ENCODE measurements at regions not wholly inside any gene's neighbourhood (a gene's known extent, or its start where the extent isn't known, plus 50 kb on each side); places are given as distances from the start of the nearest gene placed in this dataset.
A peak's percentile ranks its signal among the peaks of the same experiment; 100 is the strongest.
"Not testable (repeated sequence)": the region's sequence is repeated elsewhere in the genome, so short reads cannot be mapped to it uniquely, and the experiment has no call there.

DNA sequence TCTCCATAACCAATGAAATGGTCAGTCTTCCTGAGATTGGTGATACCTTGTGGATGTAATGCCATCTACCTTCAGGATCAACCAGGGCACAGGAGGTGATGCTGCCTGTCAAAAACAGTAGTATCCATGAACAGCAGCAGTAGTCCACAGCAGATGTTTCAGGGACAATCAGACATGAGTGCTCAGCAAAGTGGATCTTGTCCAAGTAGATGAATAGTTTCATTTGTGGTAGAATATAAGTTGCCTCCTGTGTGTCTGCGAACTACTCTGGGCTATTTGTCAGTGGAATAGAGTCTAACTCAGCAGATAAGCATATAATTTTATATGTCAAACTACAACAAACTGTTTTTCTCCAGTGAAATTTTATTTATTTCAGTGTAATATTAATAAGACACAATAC is 1860.1 kb upstream of the ACO1 start:
- no peak for DNase-seq (ENCODE audit: low spot score)

DNA sequence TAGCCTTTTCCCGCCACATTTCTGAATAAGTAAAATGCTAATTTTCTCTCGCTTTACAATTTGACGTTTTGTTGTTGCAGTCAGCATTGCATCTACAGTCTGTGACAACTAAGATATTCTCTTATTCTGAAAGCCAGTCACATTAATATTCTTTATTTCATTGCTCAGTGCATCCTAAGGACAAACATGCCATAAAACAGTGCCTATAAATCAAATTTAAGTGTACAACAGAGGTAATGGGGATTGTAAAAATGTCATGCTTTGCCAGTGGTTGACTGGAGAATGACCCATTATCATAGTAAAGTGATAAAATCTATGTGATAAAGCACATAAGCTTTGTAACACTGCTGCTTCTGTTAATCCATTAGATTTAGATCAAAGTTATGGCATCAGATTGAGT is 1850.0 kb upstream of the ACO1 start:
- no peak for DNase-seq (ENCODE audit: low spot score)

- DNase-seq (ENCODE audit: low spot score): no peak
Observed at GRCh38 chr9:30534896-30535295, 1849.5 kb upstream of the ACO1 start.

DNA sequence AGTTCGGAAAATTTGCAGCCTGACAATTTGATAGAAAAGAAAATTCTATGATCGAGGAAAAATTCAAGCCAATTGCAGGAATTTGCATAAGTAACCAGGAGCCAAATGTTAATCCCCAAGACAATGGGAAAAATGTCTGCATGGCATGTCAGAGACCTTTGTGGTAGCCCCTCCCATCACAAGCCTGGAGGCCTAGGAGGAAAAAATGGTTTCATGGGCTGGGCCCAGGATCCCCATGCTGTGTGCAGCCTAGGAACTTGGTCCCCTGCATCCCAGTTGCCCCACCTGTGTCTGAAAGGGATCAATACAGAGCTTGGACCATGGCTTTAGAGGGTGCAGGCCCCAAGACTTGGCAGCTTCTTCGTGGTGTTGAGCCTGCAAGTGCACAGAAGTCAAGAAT is 1847.9 kb upstream of the ACO1 start:
- no peak for DNase-seq (ENCODE audit: low spot score)

DNA sequence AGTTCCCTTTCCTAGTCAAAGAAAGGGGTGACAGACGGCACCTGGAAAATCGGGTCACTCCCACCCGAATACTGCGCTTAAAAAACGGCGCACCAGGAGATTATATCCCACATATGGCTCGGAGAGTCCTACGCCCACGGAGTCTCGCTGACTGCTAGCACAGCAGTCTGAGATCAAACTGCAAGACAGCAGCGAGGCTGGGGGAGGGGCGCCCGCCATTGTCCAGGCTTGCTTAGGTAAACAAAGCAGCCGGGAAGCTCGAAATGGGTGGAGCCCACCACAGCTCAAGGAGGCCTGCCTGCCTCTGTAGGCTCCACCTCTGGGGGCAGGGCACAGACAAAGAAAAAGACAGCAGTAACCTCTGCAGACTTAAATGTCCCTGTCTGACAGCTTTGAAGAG is 1844.7 kb upstream of the ACO1 start:
- not testable (repeated sequence) for DNase-seq (ENCODE audit: low spot score)

- DNase-seq (ENCODE audit: low spot score): peak; percentile 22
Observed at GRCh38 chr9:30574355-30575151, 1809.9 kb upstream of the ACO1 start.

- DNase-seq (ENCODE audit: low spot score): no peak
Observed at GRCh38 chr9:30575218-30575617, 1809.2 kb upstream of the ACO1 start.

DNA sequence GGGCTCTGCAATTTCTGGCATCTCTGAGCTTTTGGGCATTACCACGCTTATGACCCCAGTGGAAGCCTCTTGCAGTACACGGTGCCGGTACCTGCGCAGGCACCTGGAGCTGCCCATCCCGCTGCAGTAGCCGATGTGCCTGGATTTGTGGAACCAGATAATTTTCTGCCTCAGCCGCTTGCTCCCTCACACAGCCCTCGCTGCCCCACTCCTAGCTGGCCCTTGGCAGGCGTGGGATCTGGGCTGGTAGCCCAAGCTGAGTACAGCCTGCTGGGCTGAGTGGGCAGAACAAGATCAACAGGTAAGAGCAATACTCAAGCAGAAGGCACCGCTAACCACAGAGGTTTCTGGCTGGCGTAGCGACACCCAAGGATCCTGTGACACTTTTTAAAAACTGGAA is 1808.8 kb upstream of the ACO1 start:
- no peak for DNase-seq (ENCODE audit: low spot score)

DNA sequence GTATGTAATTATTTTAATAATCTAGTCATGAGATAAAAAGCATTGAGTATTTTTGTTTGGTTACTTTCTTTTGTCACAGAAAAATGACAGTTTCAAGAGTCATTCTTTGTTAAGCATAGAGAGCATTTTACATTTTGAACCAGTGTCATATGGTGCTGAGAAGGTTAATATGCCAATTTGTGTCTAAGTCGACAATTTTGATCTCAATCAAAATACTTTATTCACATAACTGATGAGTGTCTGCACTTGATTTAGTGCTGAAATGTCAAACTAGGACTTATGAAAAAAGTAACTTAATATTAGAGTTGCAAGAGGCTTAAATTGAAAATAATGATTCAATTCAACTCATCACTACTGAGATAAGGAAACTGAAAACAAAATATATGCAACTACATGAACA is 1804.6 kb upstream of the ACO1 start:
- no peak for DNase-seq (ENCODE audit: low spot score)

- no peak for DNase-seq (ENCODE audit: low spot score)
Observed at GRCh38 chr9:30582240-30582639, 1802.2 kb upstream of the ACO1 start.

- DNase-seq (ENCODE audit: low spot score): no peak
Observed at GRCh38 chr9:30584559-30584958, 1799.9 kb upstream of the ACO1 start.

DNA sequence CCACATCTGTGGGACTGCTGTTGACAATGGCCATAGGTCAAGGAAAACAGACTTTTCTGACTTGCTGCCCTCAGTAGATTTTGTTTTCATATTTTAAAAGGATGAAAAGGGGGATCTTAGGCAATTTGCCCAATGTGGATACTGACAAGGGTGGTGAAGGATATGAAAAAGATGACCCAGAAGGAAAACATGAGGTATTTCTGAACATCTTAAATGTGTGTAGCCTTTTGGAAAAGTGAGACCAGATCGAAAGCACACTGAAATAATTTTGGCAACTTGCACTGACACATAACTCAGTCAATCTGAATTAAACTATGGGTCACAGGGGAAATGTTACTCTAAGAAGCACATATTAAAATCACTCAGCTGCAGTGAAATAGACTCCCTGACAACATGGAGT is 1793.0 kb upstream of the ACO1 start:
- DNase-seq (ENCODE audit: low spot score): no peak

- DNase-seq (ENCODE audit: low spot score): no peak
Observed at GRCh38 chr9:30597608-30598007, 1786.8 kb upstream of the ACO1 start.

- no peak for DNase-seq (ENCODE audit: low spot score)
Observed at GRCh38 chr9:30605936-30606335, 1778.5 kb upstream of the ACO1 start.

GRCh38 chr9:30609713-30610112 is 1774.7 kb upstream of the ACO1 start:
- DNase-seq (ENCODE audit: low spot score): no peak

- not testable (repeated sequence) for DNase-seq (ENCODE audit: low spot score)
Observed at GRCh38 chr9:30616782-30617181, 1767.7 kb upstream of the ACO1 start.

- DNase-seq (ENCODE audit: low spot score): no peak
Observed at GRCh38 chr9:30622561-30622960, 1761.9 kb upstream of the ACO1 start.

DNA sequence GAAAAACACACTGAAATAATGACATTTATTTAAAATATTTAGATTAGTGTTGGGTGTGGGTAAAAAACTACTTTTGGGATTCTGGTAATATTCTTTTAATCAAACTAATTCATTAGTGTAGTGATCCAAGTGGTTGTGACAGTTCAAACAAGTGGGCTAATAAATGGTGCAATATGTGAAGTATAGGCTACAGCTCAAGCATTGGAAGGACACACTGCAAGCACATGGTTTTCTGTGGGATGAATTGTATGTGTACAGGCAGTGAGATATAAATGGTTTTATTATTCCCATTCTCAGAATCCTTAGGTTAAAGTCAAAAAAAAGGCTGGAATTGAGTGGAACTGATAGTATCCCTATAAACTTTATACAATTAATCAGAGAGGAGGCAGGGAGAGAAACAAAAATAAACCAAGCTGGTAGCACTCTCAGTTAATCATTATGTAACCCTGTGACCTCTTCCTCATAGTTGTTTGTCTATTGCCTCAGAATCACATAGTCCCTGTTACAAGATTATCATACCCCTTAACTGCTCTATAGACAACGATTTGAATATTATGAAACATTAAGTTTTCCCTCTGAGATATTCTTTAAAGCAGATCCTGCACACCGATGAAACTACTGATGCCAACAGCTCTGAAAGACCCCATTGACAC is 1755.4 kb upstream of the ACO1 start:
- no peak for DNase-seq (ENCODE audit: low spot score)

- no peak for DNase-seq (ENCODE audit: low spot score)
Observed at GRCh38 chr9:30630459-30630858, 1754.0 kb upstream of the ACO1 start.

GRCh38 chr9:30646639-30647038 is 1737.8 kb upstream of the ACO1 start:
- not testable (repeated sequence) for DNase-seq (ENCODE audit: low spot score)

GRCh38 chr9:30661925-30662324 is 1722.5 kb upstream of the ACO1 start:
- DNase-seq (ENCODE audit: low spot score): no peak

DNA sequence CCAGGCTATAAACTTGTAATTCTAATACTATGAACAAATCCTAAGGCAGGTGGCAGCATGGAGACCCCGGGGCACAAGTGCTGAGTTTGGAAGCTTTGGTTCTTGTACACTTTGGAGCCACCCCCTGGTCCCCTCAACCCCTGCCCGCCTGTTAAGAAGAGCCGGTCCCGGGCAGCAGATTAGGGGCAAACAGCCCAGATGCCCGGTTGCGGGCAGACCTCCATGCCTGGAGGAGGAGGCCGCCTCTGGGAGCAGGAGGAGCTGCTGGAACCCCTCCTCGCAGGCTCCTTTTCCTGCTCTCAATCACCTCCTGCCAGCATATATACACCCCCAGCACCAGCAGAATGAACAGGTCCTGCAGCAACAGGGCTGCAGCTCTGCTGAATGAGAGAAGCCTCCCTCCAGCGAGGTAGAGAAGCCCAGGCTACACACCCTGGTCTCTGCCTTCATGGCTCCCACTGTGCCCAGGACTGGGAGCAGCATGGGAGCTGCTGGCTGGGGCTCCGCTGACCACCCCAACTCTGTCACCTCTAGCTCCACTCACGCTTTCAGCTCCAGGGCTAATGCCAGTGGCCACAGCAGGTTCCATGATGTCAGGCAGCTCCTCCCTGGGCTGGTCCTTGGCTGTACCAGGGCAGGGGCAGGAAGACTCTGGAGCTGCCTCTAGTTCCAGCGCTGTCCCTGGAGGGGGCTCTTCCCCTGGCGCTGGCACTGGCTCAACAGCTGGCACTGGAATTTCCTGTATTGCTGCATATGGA is 1713.5 kb upstream of the ACO1 start:
- no peak for DNase-seq (ENCODE audit: low spot score)

DNA sequence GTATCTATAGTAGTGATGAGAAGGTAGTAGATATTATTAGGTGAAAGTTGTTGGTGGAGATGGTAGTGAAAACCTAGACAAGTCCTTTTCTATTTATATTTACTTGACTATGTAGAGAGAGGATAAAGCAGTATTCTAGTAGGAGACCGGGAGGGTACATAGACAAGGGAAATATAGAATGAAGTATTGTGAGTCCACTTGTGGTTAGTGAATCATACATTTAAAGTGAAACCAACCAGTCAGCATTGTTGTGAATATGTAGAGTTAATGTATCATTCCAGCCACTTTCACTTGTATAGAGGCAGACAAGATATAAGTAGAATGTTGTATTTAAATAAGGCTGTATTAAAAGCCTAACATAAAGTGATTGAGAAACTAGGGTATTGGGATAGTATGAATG is 1711.3 kb upstream of the ACO1 start:
- DNase-seq (ENCODE audit: low spot score): no peak

All from HuH-7.5 (cell line).